DND-41 (cell line): ENCODE measurements at regions not wholly inside any gene's neighbourhood (a gene's known extent, or its start where the extent isn't known, plus 50 kb on each side); places are given as distances from the start of the nearest gene placed in this dataset.

Source experiments
- ATAC-seq: fragments of 200-7000 bp; cut with Tn5 transposase; 3 replicates; pipeline ENCODE4 v1.9.1; 2021; ENCODE audit warnings: low read depth; ENCODE audit not compliant: insufficient read depth
- DNase-seq: peaks from one replicate; pipeline ENCODE4 v3.0.0-alpha.2; 2020
- H2AFZ ChIP-seq: 2 replicates; pipeline ENCODE4 v1.6.0; 2012; ENCODE audit warnings: low read depth, low read length
- H3K27ac ChIP-seq: 2 replicates; pipeline ENCODE4 v1.5.1; 2012; ENCODE audit warnings: low read length, inconsistent platforms
- H3K27me3 ChIP-seq: fragments of 200-600 bp; sonication (generic); 2 replicates; pipeline ENCODE4 v1.6.0; 2012; ENCODE audit warnings: low read length, mild to moderate bottlenecking, inconsistent platforms; ENCODE audit not compliant: insufficient read depth, poor library complexity
- H3K36me3 ChIP-seq: 2 replicates; pipeline ENCODE4 v1.5.1; 2012; ENCODE audit warnings: low read length, inconsistent platforms; ENCODE audit not compliant: insufficient read depth
- H3K4me1 ChIP-seq: 2 replicates; pipeline ENCODE4 v1.5.1; 2012; ENCODE audit warnings: mild to moderate bottlenecking, low read length; ENCODE audit not compliant: insufficient read depth
- H3K4me2 ChIP-seq: 2 replicates; pipeline ENCODE4 v1.6.0; 2012; ENCODE audit warnings: mild to moderate bottlenecking, moderate library complexity, low read length, inconsistent platforms; ENCODE audit not compliant: insufficient read depth
- H3K4me3 ChIP-seq, 2 experiments: fragments of 200-600 bp in 1 of 2; shearing (Covaris generic) in 1 of 2; 2 replicates each; pipeline ENCODE4 v1.5.1; 2012 to 2016; ENCODE audit warnings: inconsistent platforms in 2 of 2, low read length in 2 of 2, mild to moderate bottlenecking in 2 of 2, low read depth in 1 of 2, moderate library complexity in 1 of 2
- H3K79me2 ChIP-seq: 2 replicates; pipeline ENCODE4 v1.6.0; 2012; ENCODE audit warnings: low read length, inconsistent platforms; ENCODE audit not compliant: insufficient read depth
- H3K9ac ChIP-seq: 2 replicates; pipeline ENCODE4 v1.6.0; 2012; ENCODE audit warnings: low read depth, mild to moderate bottlenecking, inconsistent platforms, low read length, moderate library complexity
- H3K9me3 ChIP-seq: 2 replicates; pipeline ENCODE4 v1.5.1; 2012; ENCODE audit warnings: low read length, moderate library complexity, mild to moderate bottlenecking, inconsistent platforms; ENCODE audit not compliant: insufficient read depth, severe bottlenecking
- H4K20me1 ChIP-seq: 2 replicates; pipeline ENCODE4 v1.6.0; 2012; ENCODE audit warnings: low read length; ENCODE audit not compliant: insufficient read depth
- CTCF ChIP-seq: IDR thresholded peaks from 2 replicates; pipeline ENCODE4 v1.5.1; 2012; ENCODE audit warnings: borderline replicate concordance, low read length, moderate library complexity, mild to moderate bottlenecking; ENCODE audit not compliant: poor library complexity, severe bottlenecking; ENCODE audit errors: extremely low read depth
- EZH2 ChIP-seq: IDR thresholded peaks from 3 replicates; pipeline ENCODE4 v1.6.1; 2012; ENCODE audit warnings: borderline replicate concordance, low read depth, mild to moderate bottlenecking, moderate library complexity, low read length, inconsistent platforms; ENCODE audit not compliant: severe bottlenecking

- Histone ChIP-seq H2AFZ (no peak overlapping the region), H3K36me3 (no peaks in the 10 kb centered on the region), H3K4me1 (no peaks in the 10 kb centered on the region), H3K79me2 (no peaks in the 10 kb centered on the region), H3K27me3 (no peaks in the 10 kb centered on the region), H3K4me2 (no peak overlapping the region), H3K9me3 (no peaks in the 10 kb centered on the region), H3K4me3 (no peak overlapping the region), H4K20me1 (no peaks in the 10 kb centered on the region), H3K9ac (no peak overlapping the region), H3K27ac (no peak overlapping the region)
- no peak for DNase-seq
- no peak for TF ChIP-seq CTCF
- ATAC-seq, result no peak
These were observed 450.5 kb upstream of the OR4E1 start for GRCh38 chr14:22124073-22124613.

GRCh38 chr14:22122829-22123560 lies 449.4 kb upstream of the OR4E1 start:
- Histone ChIP-seq H3K9me3 (no peaks in the 10 kb centered on the region), H3K4me3 (no peak overlapping the region), H3K27ac (no peak overlapping the region), H3K79me2 (no peaks in the 10 kb centered on the region), H3K36me3 (no peaks in the 10 kb centered on the region), H2AFZ (no peak overlapping the region), H4K20me1 (no peaks in the 10 kb centered on the region), H3K27me3 (no peaks in the 10 kb centered on the region), H3K4me2 (no peak overlapping the region), H3K4me1 (no peaks in the 10 kb centered on the region), H3K9ac (no peak overlapping the region)
- no peak for TF ChIP-seq EZH2
- TF ChIP-seq CTCF, result no peak
- ATAC-seq (no peak), DNase-seq (no peak)

- H3K36me3 ChIP-seq, result no peaks in the 10 kb centered on the region
- ATAC-seq, result no peak
- H3K9me3 ChIP-seq, result no peaks in the 10 kb centered on the region
- H3K79me2 ChIP-seq, result no peaks in the 10 kb centered on the region
- H3K4me1 ChIP-seq, result no peaks in the 10 kb centered on the region
- H3K27me3 ChIP-seq, result no peaks in the 10 kb centered on the region
- no peak overlapping the region for H3K4me3 ChIP-seq
- TF ChIP-seq EZH2, result no peak
- peak; percentile 50 for TF ChIP-seq CTCF
- no peak overlapping the region for H3K4me2 ChIP-seq
- no peak overlapping the region for H3K9ac ChIP-seq
- no peak for DNase-seq
- H2AFZ ChIP-seq, result no peak overlapping the region
- H3K27ac ChIP-seq, result no peak overlapping the region
- H4K20me1 ChIP-seq, result no peaks in the 10 kb centered on the region
These were observed 448.7 kb upstream of the OR4E1 start for GRCh38 chr14:22122227-22122818.
